ENCODE measurements at regions not wholly inside any gene's neighbourhood (a gene's known extent, or its start where the extent isn't known, plus 50 kb on each side); places are given as distances from the start of the nearest gene placed in this dataset.

DNA sequence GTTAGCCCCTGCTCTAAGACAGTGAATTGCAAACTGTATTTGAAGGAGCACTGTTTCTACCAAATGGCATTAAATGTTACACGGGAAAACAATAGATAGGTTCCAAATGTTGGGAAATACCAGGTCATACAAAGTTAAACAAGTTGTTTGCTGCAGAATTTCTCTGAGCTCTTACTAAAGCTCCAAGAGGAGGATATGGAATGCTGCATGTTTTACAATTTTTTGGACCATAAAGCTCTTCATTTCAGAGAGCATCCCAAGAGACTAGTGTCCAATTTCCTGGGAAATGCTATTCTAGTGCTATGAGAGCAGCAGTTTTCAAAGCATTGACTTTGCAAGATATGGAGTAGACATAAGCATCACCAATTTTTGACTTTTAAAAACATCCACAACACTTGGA, 155.6 kb upstream of the CCDC68 start:
- TF ChIP-seq CTCF (IDR thresholded peaks at IDR 0.05; ENCODE audit: low read depth, low read length) = no peak
- DNase-seq (ENCODE audit: extremely low read depth, low read depth) = no peak

DNA sequence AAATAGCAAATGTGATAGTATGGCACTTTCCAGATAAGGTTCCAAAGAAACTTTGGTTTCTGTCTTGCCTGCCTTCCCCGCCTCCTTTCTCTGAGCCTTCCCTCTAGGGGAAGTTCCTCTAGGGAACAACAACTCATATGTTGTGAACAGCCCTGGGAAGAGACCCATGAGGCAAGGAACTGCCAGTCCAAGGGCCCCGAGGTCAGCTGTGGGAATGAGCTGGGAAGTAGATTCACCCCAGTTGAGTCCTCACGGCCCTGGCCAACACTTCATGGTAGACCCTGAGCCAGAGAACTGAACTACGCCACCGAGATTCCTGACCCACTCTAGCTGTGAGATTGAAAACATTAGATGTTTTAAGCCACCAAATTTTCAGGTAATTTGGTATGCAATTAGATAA, 154.5 kb upstream of the CCDC68 start:
- no peak for TF ChIP-seq CTCF (IDR thresholded peaks at IDR 0.05; ENCODE audit: low read depth, low read length)
- no peak for DNase-seq (ENCODE audit: extremely low read depth, low read depth)

GRCh38 chr18:55111271-55111670, 152.0 kb upstream of the CCDC68 start:
- no peak for TF ChIP-seq CTCF (IDR thresholded peaks at IDR 0.05; ENCODE audit: low read depth, low read length)
- DNase-seq (ENCODE audit: extremely low read depth, low read depth) = no peak

DNA sequence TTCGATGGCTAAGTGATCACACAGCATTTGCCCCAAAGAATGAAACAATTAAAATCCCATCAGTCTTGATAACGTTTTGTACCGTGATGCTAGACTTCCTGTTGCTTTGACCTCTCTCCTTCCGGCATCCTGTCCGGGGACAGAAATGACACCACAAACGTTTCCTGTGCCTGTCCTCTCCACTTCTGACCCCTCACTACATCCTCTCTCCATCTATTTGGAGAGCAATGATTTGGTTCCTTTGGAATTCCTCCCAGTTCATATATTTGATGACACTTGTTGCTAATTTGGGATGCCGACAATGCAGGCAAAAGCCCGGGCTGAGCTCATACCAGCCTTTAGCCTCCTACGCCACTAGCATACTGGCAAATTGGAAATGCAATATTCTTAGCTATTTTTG, 151.2 kb upstream of the CCDC68 start:
- no peak for DNase-seq (ENCODE audit: extremely low read depth, low read depth)
- no peak for TF ChIP-seq CTCF (IDR thresholded peaks at IDR 0.05; ENCODE audit: low read depth, low read length)

- no peak for DNase-seq (ENCODE audit: extremely low read depth, low read depth)
- no peak for TF ChIP-seq CTCF (IDR thresholded peaks at IDR 0.05; ENCODE audit: low read depth, low read length)
Observed at GRCh38 chr18:55109818-55110414, 150.7 kb upstream of the CCDC68 start.

DNA sequence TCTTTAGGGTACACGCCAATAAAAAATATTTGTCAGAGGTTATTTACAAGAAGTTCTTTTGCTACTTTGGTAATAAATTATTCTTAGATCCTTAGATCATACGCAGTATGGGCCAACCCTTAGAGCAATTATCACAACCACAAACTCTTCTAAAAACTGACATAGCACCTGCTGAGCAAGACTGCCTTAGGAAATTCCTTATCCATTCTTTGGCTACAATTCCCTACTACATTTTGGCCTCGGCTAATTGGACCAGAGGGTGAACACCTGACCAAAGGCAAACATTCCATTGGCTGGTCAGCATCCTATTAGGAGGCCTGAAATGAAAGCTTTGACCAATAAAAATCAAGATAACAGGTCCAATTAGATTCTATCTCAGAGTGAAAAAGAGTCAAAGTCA, 147.6 kb upstream of the CCDC68 start:
- no peak for TF ChIP-seq CTCF (IDR thresholded peaks at IDR 0.05; ENCODE audit: low read depth, low read length)
- DNase-seq (ENCODE audit: extremely low read depth, low read depth) = no peak

- TF ChIP-seq CTCF (IDR thresholded peaks at IDR 0.05; ENCODE audit: low read depth, low read length) = no peak
- DNase-seq (ENCODE audit: extremely low read depth, low read depth) = no peak
Observed at GRCh38 chr18:55106466-55106865, 147.2 kb upstream of the CCDC68 start.

Data from AG09319 (cell line).